ENCODE measurements at regions not wholly inside any gene's neighbourhood (a gene's known extent, or its start where the extent isn't known, plus 50 kb on each side); places are given as distances from the start of the nearest gene placed in this dataset.

DNA sequence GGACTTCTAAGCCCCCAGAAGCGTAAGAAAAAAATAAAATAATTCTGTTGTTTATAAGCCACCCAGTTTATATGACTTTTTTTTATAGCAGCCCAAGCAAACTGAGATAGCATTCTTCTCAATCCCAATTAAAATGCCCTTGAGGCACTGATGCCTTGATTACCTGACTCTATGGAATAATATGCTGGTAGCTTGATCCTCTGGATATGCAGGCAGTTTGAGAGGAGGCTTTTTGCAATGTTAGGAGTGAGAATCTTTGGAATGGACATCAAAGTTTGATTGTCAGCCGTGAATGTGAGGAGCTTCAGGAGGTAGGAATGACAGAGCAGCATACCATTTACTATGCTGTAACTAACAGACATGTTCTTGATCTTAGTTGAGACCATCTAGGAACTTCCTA lies 275.6 kb downstream of the AASDHPPT start:
- Histone ChIP-seq H3K4me1 (ENCODE audit: control insufficient read depth in 1 of 2, insufficient read depth in 2 of 2, low read length in 2 of 2) (no peaks in the 10 kb centered on the region), H4K20me1 (ENCODE audit: insufficient read depth, low read length) (no peaks in the 10 kb centered on the region), H3K4me2 (replicated peaks; ENCODE audit: extremely low read depth, low read length, poor library complexity, severe bottlenecking) (no peak overlapping the region), H3K27ac (ENCODE audit: low read depth in 1 of 2, low read length in 2 of 2) (no peak overlapping the region), H3K79me2 (ENCODE audit: insufficient read depth, low read length) (no peaks in the 10 kb centered on the region), H2AFZ (ENCODE audit: insufficient read depth, low read depth, low read length, poor library complexity, severe bottlenecking) (no peak overlapping the region), H3K4me3 (replicated peaks in 1 of 3; ENCODE audit: low read depth in 2 of 3, low read length in 3 of 3) (no peak overlapping the region), H3K27me3 (ENCODE audit: control insufficient read depth in 2 of 2, insufficient read depth in 2 of 2, low read length in 2 of 2) (no peaks in the 10 kb centered on the region), H3K9ac (ENCODE audit: insufficient read depth, low read length, poor library complexity, severe bottlenecking) (no peak overlapping the region), H3K36me3 (replicated peaks in 1 of 2; ENCODE audit: control insufficient read depth in 1 of 2, insufficient read depth in 2 of 2, low read length in 2 of 2) (no peaks in the 10 kb centered on the region), H3K9me3 (replicated peaks in 1 of 2; ENCODE audit: control insufficient read depth in 1 of 2, insufficient read depth in 1 of 2, low read length in 2 of 2) (no peaks in the 10 kb centered on the region)
- H3K9me3 Mint-ChIP-seq, result peaks cover 4 to 8% (median 5%) of the 10 kb centered on the region in 7 donors
- no peak for DNase-seq
- H3K27ac Mint-ChIP-seq, result no peak overlapping the region
- H3K4me3 Mint-ChIP-seq, result no peak overlapping the region
- no CpG with 5 or more reads among the region's 2 CpGs for WGBS (ENCODE audit: insufficient coverage)
- no peaks in the 10 kb centered on the region for H3K27me3 Mint-ChIP-seq (ENCODE audit: low read depth in 3 of 3)
- intact Hi-C loops (cut with micrococcal nuclease), result no loop called here
- TF ChIP-seq, protein P1, sequence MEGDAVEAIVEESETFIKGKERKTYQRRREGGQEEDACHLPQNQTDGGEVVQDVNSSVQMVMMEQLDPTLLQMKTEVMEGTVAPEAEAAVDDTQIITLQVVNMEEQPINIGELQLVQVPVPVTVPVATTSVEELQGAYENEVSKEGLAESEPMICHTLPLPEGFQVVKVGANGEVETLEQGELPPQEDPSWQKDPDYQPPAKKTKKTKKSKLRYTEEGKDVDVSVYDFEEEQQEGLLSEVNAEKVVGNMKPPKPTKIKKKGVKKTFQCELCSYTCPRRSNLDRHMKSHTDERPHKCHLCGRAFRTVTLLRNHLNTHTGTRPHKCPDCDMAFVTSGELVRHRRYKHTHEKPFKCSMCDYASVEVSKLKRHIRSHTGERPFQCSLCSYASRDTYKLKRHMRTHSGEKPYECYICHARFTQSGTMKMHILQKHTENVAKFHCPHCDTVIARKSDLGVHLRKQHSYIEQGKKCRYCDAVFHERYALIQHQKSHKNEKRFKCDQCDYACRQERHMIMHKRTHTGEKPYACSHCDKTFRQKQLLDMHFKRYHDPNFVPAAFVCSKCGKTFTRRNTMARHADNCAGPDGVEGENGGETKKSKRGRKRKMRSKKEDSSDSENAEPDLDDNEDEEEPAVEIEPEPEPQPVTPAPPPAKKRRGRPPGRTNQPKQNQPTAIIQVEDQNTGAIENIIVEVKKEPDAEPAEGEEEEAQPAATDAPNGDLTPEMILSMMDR (IDR thresholded peaks at IDR 0.05), result no peak
- H3K36me3 Mint-ChIP-seq, result no peaks in the 10 kb centered on the region
- no peaks in the 10 kb centered on the region for H3K4me1 Mint-ChIP-seq

DNA sequence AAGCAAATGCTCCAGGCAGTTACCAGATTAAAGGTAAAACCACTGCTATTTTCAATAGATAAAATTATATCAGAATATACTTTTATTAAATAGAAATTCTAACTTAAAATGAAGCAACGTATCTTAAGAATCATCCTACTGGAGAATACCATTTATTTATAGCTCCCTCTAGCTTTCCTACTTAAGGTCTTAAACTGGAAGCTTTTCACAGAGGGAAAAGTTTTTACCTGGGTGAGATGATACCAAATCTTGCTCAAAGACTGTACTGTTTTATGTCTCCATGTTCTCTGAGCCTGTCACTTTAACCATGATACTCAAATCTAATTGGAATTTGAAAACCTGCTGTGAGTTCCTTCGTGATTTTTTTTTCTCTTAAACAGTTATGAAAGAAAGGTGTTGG lies 291.8 kb downstream of the AASDHPPT start:
- Histone ChIP-seq H3K9me3 (replicated peaks in 1 of 2; ENCODE audit: control insufficient read depth in 1 of 2, insufficient read depth in 1 of 2, low read length in 2 of 2) (peaks cover 0 to 3% of the 10 kb centered on the region in 2 donors), H3K4me3 (replicated peaks in 1 of 3; ENCODE audit: low read depth in 2 of 3, low read length in 3 of 3) (no peak overlapping the region), H3K27ac (ENCODE audit: low read depth in 1 of 2, low read length in 2 of 2) (no peak overlapping the region), H2AFZ (ENCODE audit: insufficient read depth, low read depth, low read length, poor library complexity, severe bottlenecking) (no peak overlapping the region), H3K36me3 (replicated peaks in 1 of 2; ENCODE audit: control insufficient read depth in 1 of 2, insufficient read depth in 2 of 2, low read length in 2 of 2) (no peaks in the 10 kb centered on the region), H3K79me2 (ENCODE audit: insufficient read depth, low read length) (no peaks in the 10 kb centered on the region), H3K27me3 (ENCODE audit: control insufficient read depth in 2 of 2, insufficient read depth in 2 of 2, low read length in 2 of 2) (no peaks in the 10 kb centered on the region), H3K9ac (ENCODE audit: insufficient read depth, low read length, poor library complexity, severe bottlenecking) (no peak overlapping the region), H4K20me1 (ENCODE audit: insufficient read depth, low read length) (no peaks in the 10 kb centered on the region), H3K4me1 (ENCODE audit: control insufficient read depth in 1 of 2, insufficient read depth in 2 of 2, low read length in 2 of 2) (no peaks in the 10 kb centered on the region), H3K4me2 (replicated peaks; ENCODE audit: extremely low read depth, low read length, poor library complexity, severe bottlenecking) (no peak overlapping the region)
- H3K27ac Mint-ChIP-seq, result no peak overlapping the region
- TF ChIP-seq, protein P1 (IDR thresholded peaks at IDR 0.05), result no peak
- H3K36me3 Mint-ChIP-seq, result no peaks in the 10 kb centered on the region
- H3K4me3 Mint-ChIP-seq, result no peak overlapping the region
- H3K4me1 Mint-ChIP-seq, result no peaks in the 10 kb centered on the region
- no peak for DNase-seq
- no peaks in the 10 kb centered on the region for H3K27me3 Mint-ChIP-seq (ENCODE audit: low read depth in 3 of 3)
- no CpG with 5 or more reads among the region's 2 CpGs for WGBS (ENCODE audit: insufficient coverage)
- intact Hi-C loops (cut with micrococcal nuclease), result no loop called here
- peaks cover 0 to 6% (median 2%) of the 10 kb centered on the region in 7 donors for H3K9me3 Mint-ChIP-seq
